NB4 (cell line): ENCODE measurements at regions not wholly inside any gene's neighbourhood (a gene's known extent, or its start where the extent isn't known, plus 50 kb on each side); places are given as distances from the start of the nearest gene placed in this dataset.

Experiments used
- DNase-seq: peaks from one replicate; pipeline ENCODE4 v3.0.0; 2010; ENCODE audit warnings: low read depth
- H3K4me3 ChIP-seq: one replicate; pipeline ENCODE4 v1.5.1; 2011; ENCODE audit warnings: mild to moderate bottlenecking, low read depth, low read length, moderate library complexity
- MYC ChIP-seq: IDR thresholded peaks from 2 replicates; pipeline ENCODE4 v1.6.1; 2011; ENCODE audit warnings: low read depth, low read length
- POLR2A ChIP-seq: IDR thresholded peaks from 2 replicates; pipeline ENCODE4 v1.6.1; 2011; ENCODE audit warnings: mild to moderate bottlenecking; ENCODE audit not compliant: insufficient read length; ENCODE audit errors: extremely low read depth
- TF ChIP-seq, protein P1 (sequence below): IDR thresholded peaks from 2 replicates; pipeline ENCODE4 v1.6.1; 2011; ENCODE audit warnings: low read depth, low read length
- TF ChIP-seq, protein P2 (sequence below): IDR thresholded peaks from one replicate; pipeline ENCODE4 v1.5.1; 2012; ENCODE audit warnings: low read depth, low read length

DNA sequence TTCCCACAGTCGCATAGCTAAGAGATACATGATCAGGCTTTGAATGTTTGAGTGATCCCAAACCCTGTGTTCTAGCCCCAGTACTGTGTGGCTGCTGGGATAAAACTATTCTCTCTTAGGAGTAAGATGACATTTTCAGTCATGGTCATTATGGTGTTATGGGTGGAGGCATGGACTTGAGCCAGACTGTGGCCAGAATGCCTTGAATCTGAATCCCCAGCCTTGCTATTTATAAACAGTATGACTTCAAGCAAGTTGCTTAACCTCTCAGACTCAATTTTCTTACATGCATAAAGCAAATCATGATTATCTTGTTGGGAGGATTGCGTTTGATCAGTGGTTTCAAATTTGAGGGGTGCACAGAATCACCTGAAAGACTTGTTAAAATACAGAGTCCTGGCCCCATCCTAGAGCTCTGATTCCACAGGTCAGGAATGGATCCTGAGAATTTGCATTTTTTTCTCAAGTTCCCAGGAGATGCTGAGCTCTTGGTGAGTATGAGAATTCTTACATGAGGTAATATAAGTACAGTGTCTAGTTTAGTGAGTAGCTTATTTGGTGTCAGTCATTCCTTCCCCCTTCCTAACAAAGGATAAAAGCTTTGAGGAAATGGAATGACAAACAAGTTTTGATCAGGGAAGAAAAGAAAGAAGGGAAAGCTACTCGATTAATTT lies 571.7 kb downstream of the METTL15 start:
- no peak for DNase-seq
- no peak overlapping the region for H3K4me3 ChIP-seq
- TF ChIP-seq, protein P1, sequence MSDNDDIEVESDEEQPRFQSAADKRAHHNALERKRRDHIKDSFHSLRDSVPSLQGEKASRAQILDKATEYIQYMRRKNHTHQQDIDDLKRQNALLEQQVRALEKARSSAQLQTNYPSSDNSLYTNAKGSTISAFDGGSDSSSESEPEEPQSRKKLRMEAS: no peak
- TF ChIP-seq, protein P2, sequence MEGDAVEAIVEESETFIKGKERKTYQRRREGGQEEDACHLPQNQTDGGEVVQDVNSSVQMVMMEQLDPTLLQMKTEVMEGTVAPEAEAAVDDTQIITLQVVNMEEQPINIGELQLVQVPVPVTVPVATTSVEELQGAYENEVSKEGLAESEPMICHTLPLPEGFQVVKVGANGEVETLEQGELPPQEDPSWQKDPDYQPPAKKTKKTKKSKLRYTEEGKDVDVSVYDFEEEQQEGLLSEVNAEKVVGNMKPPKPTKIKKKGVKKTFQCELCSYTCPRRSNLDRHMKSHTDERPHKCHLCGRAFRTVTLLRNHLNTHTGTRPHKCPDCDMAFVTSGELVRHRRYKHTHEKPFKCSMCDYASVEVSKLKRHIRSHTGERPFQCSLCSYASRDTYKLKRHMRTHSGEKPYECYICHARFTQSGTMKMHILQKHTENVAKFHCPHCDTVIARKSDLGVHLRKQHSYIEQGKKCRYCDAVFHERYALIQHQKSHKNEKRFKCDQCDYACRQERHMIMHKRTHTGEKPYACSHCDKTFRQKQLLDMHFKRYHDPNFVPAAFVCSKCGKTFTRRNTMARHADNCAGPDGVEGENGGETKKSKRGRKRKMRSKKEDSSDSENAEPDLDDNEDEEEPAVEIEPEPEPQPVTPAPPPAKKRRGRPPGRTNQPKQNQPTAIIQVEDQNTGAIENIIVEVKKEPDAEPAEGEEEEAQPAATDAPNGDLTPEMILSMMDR: no peak
- TF ChIP-seq POLR2A: no peak
- no peak for TF ChIP-seq MYC

GRCh38 chr11:28677721-28678120 lies 569.5 kb downstream of the METTL15 start:
- no peak overlapping the region for H3K4me3 ChIP-seq
- TF ChIP-seq POLR2A: no peak
- TF ChIP-seq MYC: no peak
- no peak for DNase-seq

GRCh38 chr11:28675183-28675582 lies 567.0 kb downstream of the METTL15 start:
- no peak for DNase-seq
- no peak overlapping the region for H3K4me3 ChIP-seq
- TF ChIP-seq, protein P2: no peak
- TF ChIP-seq MYC: no peak
- no peak for TF ChIP-seq POLR2A
- TF ChIP-seq, protein P1: no peak

DNA sequence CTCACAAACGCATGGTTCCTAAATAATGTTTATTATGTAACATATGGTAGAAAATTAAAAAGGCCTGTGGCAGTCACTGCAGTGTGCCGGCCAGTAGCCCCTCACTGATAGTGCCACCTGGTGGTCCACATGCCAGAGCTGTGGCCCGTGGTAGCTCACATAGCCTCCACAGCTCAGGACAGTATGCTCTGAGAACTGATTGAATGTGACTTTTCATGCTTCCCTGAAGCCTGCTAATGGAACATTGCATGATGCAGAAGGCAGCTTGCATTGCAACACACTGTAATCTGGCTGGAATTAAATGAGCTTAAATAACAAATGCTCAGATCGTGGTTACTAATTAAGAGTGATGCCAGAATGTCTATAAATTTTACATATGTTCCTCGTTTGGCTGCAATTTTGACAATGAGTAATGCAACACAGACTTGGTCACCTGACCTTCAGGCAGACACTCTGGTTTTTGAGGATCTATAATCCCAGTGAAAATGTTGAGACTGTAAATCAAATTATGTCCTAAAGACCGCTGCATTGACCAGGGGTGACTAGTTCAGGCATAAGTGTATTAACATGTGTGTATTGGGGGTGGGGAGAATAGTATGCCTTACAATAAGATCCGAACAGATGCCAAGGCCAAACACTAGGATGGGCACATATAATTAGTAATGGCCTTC lies 566.4 kb downstream of the METTL15 start:
- DNase-seq: peak; percentile 24
- TF ChIP-seq POLR2A: no peak
- TF ChIP-seq, protein P2: peak; percentile 51
- H3K4me3 ChIP-seq: no peak overlapping the region

DNA sequence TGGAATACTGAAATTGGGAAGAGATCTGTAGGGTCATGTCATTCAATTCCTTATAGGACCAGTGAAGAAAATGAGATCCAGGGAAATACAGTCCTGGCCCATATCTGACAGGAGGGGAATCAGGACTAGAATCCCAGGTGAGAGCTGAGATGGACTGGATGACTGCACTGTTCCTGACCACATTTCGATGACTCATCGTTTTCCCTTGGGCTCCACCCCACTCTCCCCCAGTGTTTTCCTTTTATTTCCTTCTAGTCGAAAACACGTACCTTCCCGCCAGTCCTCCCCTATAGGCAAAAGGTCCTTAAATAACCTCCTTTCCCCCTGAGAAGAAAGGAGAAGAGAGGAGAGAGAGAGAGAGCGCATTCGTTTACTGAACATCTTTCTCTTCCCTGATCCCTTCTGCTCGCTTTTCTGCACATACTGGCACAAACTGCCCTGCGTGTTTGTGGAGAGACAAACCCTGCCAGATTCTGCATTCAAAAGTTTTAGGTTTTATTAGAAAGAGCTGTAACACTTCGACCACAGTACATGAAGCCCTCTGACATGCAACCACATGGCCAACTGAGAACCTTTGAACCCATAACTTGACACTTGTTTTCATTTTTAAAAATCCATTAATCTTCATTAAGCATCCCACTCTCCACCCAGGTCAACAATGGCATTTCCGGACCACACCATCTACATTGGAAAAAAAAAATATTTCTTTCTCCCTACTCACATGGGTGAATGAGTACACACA lies 565.7 kb downstream of the METTL15 start:
- no peak overlapping the region for H3K4me3 ChIP-seq
- TF ChIP-seq, protein P1: no peak
- no peak for TF ChIP-seq POLR2A
- TF ChIP-seq MYC: no peak
- TF ChIP-seq, protein P2: no peak
- DNase-seq: no peak

DNA sequence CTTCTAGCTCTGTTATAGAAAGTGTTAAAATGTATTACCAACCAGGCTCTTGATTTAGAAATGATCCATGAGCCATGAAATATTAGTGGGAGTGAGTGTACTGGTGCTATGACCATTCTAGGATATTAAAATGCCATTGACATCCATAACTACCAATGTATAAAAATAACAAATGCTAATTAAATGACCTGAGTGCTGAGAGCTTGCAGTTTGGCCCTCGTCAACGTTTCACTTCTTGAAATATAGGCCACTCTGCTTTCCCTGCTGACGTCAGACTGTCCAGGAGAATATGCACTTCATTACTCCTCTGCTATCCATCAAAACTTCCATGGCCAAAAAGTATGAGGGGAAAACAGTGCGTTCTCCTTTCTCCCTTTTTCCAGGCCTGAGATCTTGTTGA lies 563.1 kb downstream of the METTL15 start:
- no peak for DNase-seq
- TF ChIP-seq POLR2A (no peak), MYC (no peak)
- TF ChIP-seq, protein P2: no peak
- TF ChIP-seq, protein P1: no peak
- no peak overlapping the region for H3K4me3 ChIP-seq
